ENCODE measurements at regions not wholly inside any gene's neighbourhood (a gene's known extent, or its start where the extent isn't known, plus 50 kb on each side); places are given as distances from the start of the nearest gene placed in this dataset.
"Not testable (repeated sequence)": the region's sequence is repeated elsewhere in the genome, so short reads cannot be mapped to it uniquely, and the experiment has no call there.

DNA sequence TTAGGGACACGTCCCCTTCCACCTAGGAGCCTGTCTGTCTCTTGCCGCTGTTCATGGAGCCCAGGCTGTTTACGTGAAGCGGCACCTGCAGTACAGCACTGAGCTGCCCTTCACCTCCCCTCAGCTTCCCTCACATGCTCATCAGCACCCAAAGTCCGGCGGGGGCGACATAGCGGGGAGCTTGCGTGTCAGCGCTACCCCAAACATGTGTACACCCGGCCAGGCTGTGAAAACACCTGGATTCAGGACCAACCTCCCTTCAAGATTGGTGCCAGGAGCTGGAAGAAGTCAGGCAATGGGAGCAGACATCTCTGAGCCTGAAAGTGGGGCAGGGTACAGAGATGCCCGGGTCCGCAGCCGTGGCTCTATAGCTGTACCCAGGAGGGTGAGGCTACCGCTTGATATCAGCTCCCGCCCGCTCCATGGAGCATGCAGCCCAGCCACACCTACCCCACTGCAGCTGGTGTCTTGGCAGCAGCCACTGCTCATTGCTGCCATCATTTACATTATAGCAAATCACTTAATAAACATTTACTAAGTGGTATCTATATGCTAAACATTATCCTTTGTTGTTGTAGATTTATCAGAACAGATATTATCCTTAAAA is 712.1 kb downstream of the CDH9 start:
- Histone ChIP-seq H3K27ac (ENCODE audit: low read length) (no peak overlapping the region), H3K36me3 (ENCODE audit: control insufficient read depth, insufficient read depth, low read length) (no peaks in the 10 kb centered on the region), H3K4me3 (ENCODE audit: low read length) (no peak overlapping the region), H3K27me3 (ENCODE audit: control insufficient read depth, insufficient read depth, low read length) (no peaks in the 10 kb centered on the region), H3K4me1 (ENCODE audit: control insufficient read depth, insufficient read depth, low read length) (no peaks in the 10 kb centered on the region), H3K9me3 (ENCODE audit: control insufficient read depth, low read depth, low read length) (peaks cover 8% of the 10 kb centered on the region)
- no peak for DNase-seq
- no CpG with 5 or more reads among the region's 17 CpGs for WGBS (ENCODE audit: insufficient coverage, low lambda C conversion rate)

- not testable (repeated sequence) for H3K4me1 ChIP-seq (ENCODE audit: control insufficient read depth, insufficient read depth, low read length); H3K9me3 ChIP-seq (ENCODE audit: control insufficient read depth, low read depth, low read length); H3K27ac ChIP-seq (ENCODE audit: low read length); DNase-seq; H3K4me3 ChIP-seq (ENCODE audit: low read length); H3K27me3 ChIP-seq (ENCODE audit: control insufficient read depth, insufficient read depth, low read length); H3K36me3 ChIP-seq (ENCODE audit: control insufficient read depth, insufficient read depth, low read length)
- WGBS (ENCODE audit: insufficient coverage, low lambda C conversion rate): no CpG with 5 or more reads among the region's 11 CpGs
These were observed 713.0 kb downstream of the CDH9 start for GRCh38 chr5:26325432-26325831.

- not testable (repeated sequence) for H3K4me3 ChIP-seq (ENCODE audit: low read length); H3K27me3 ChIP-seq (ENCODE audit: control insufficient read depth, insufficient read depth, low read length); H3K27ac ChIP-seq (ENCODE audit: low read length); H3K9me3 ChIP-seq (ENCODE audit: control insufficient read depth, low read depth, low read length); DNase-seq; H3K4me1 ChIP-seq (ENCODE audit: control insufficient read depth, insufficient read depth, low read length); H3K36me3 ChIP-seq (ENCODE audit: control insufficient read depth, insufficient read depth, low read length)
- no CpG with 5 or more reads among the region's 41 CpGs for WGBS (ENCODE audit: insufficient coverage, low lambda C conversion rate)
These were observed 714.0 kb downstream of the CDH9 start for GRCh38 chr5:26324273-26324895.

DNA sequence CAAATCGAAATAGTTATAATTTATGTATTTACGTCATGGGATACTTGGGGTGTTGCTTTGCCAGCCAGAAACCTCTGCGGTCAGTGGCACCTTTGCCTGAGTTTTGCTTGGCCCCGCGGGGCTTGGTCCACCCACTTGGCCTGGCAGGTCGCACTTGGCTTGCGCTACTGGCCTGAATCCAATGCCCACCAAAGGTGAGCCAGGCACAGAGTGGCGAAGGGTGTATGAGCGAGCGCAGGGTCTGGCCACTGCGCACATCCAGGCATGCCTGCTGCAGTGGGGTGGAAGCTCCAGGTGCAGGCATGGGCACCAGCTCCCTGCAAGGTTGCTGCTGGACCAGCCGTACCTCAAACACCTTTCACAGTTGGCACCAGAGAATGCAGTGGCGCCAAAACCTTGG is 714.6 kb downstream of the CDH9 start:
- no peaks in the 10 kb centered on the region for H3K4me1 ChIP-seq (ENCODE audit: control insufficient read depth, insufficient read depth, low read length)
- H3K27me3 ChIP-seq (ENCODE audit: control insufficient read depth, insufficient read depth, low read length): no peaks in the 10 kb centered on the region
- DNase-seq: no peak
- H3K4me3 ChIP-seq (ENCODE audit: low read length): no peak overlapping the region
- no peaks in the 10 kb centered on the region for H3K36me3 ChIP-seq (ENCODE audit: control insufficient read depth, insufficient read depth, low read length)
- WGBS (ENCODE audit: insufficient coverage, low lambda C conversion rate): no CpG with 5 or more reads among the region's 13 CpGs
- peaks cover 8% of the 10 kb centered on the region for H3K9me3 ChIP-seq (ENCODE audit: control insufficient read depth, low read depth, low read length)
- H3K27ac ChIP-seq (ENCODE audit: low read length): no peak overlapping the region

- Histone ChIP-seq H3K4me1 (ENCODE audit: control insufficient read depth, insufficient read depth, low read length) (no peaks in the 10 kb centered on the region), H3K36me3 (ENCODE audit: control insufficient read depth, insufficient read depth, low read length) (no peaks in the 10 kb centered on the region), H3K4me3 (ENCODE audit: low read length) (no peak overlapping the region), H3K27me3 (ENCODE audit: control insufficient read depth, insufficient read depth, low read length) (no peaks in the 10 kb centered on the region), H3K27ac (ENCODE audit: low read length) (no peak overlapping the region), H3K9me3 (ENCODE audit: control insufficient read depth, low read depth, low read length) (peaks cover 8% of the 10 kb centered on the region)
- no peak for DNase-seq
- WGBS (ENCODE audit: insufficient coverage, low lambda C conversion rate): 100% methylated on average over 1 of the region's 2 CpGs
These were observed 717.1 kb downstream of the CDH9 start for GRCh38 chr5:26321278-26321677.

- H3K4me3 ChIP-seq (ENCODE audit: low read length): no peak overlapping the region
- H3K27me3 ChIP-seq (ENCODE audit: control insufficient read depth, insufficient read depth, low read length): no peaks in the 10 kb centered on the region
- DNase-seq: no peak
- H3K27ac ChIP-seq (ENCODE audit: low read length): no peak overlapping the region
- no peaks in the 10 kb centered on the region for H3K9me3 ChIP-seq (ENCODE audit: control insufficient read depth, low read depth, low read length)
- no peaks in the 10 kb centered on the region for H3K4me1 ChIP-seq (ENCODE audit: control insufficient read depth, insufficient read depth, low read length)
- H3K36me3 ChIP-seq (ENCODE audit: control insufficient read depth, insufficient read depth, low read length): no peaks in the 10 kb centered on the region
- 100% methylated on average over 1 of the region's 2 CpGs for WGBS (ENCODE audit: insufficient coverage, low lambda C conversion rate)
These were observed 728.0 kb downstream of the CDH9 start for GRCh38 chr5:26310415-26310814.

DNA sequence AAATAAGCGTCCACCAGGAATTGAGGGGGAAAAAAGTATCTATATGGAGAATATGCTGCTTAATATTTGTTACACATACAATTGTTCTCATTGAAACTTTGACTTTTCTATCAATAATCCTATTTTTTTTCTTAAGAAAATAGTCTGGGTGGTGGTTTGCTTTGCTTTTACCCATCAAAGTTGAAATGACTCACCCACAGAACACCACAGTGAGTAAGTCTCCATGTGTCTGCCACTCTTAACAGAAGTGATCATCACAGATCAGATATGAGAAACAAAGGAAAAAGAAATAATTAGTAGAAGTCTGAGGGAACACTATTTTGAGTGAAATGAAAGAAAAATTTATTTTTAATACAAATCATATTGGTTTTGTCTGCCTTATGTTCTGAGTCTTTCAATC is 742.8 kb downstream of the CDH9 start:
- Histone ChIP-seq H3K36me3 (ENCODE audit: control insufficient read depth, insufficient read depth, low read length) (no peaks in the 10 kb centered on the region), H3K27ac (ENCODE audit: low read length) (no peak overlapping the region), H3K9me3 (ENCODE audit: control insufficient read depth, low read depth, low read length) (no peaks in the 10 kb centered on the region), H3K4me1 (ENCODE audit: control insufficient read depth, insufficient read depth, low read length) (no peaks in the 10 kb centered on the region), H3K4me3 (ENCODE audit: low read length) (no peak overlapping the region), H3K27me3 (ENCODE audit: control insufficient read depth, insufficient read depth, low read length) (no peaks in the 10 kb centered on the region)
- no peak for DNase-seq
- WGBS (ENCODE audit: insufficient coverage, low lambda C conversion rate): no CpG with 5 or more reads among the region's 1 CpG

GRCh38 chr5:26282190-26282589 is 756.2 kb downstream of the CDH9 start:
- Histone ChIP-seq H3K4me3 (ENCODE audit: low read length) (no peak overlapping the region), H3K36me3 (ENCODE audit: control insufficient read depth, insufficient read depth, low read length) (no peaks in the 10 kb centered on the region), H3K9me3 (ENCODE audit: control insufficient read depth, low read depth, low read length) (no peaks in the 10 kb centered on the region), H3K27ac (ENCODE audit: low read length) (no peak overlapping the region), H3K4me1 (ENCODE audit: control insufficient read depth, insufficient read depth, low read length) (no peaks in the 10 kb centered on the region), H3K27me3 (ENCODE audit: control insufficient read depth, insufficient read depth, low read length) (no peaks in the 10 kb centered on the region)
- no peak for DNase-seq
- WGBS (ENCODE audit: insufficient coverage, low lambda C conversion rate): 75% methylated on average over 1 of the region's 1 CpG

GRCh38 chr5:26278078-26278477 is 760.3 kb downstream of the CDH9 start:
- WGBS (ENCODE audit: insufficient coverage, low lambda C conversion rate): no CpG with 5 or more reads among the region's 2 CpGs
- Histone ChIP-seq H3K27me3 (ENCODE audit: control insufficient read depth, insufficient read depth, low read length) (no peaks in the 10 kb centered on the region), H3K4me3 (ENCODE audit: low read length) (no peak overlapping the region), H3K4me1 (ENCODE audit: control insufficient read depth, insufficient read depth, low read length) (no peaks in the 10 kb centered on the region), H3K36me3 (ENCODE audit: control insufficient read depth, insufficient read depth, low read length) (no peaks in the 10 kb centered on the region), H3K9me3 (ENCODE audit: control insufficient read depth, low read depth, low read length) (no peaks in the 10 kb centered on the region), H3K27ac (ENCODE audit: low read length) (no peak overlapping the region)
- no peak for DNase-seq

DNA sequence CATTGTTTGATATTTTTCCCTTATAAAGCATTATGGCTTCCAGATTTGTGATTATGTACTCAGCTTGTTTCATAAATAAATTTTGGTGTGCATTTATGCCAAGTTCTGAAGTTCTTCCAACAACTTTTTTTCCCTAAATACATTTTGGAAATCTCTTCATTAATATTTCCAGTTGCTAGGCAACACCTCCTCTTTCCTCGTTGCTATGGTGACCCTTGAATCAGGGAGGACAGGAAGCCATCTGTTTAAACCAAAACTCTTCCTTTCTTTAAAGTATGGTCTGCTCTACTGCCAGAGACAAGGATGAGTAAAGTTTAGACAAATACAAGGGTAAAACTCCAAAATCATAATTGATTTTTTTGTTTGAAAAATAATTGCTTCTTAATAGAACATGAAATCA is 779.3 kb downstream of the CDH9 start:
- no peak for DNase-seq
- Histone ChIP-seq H3K27me3 (ENCODE audit: control insufficient read depth, insufficient read depth, low read length) (no peaks in the 10 kb centered on the region), H3K4me1 (ENCODE audit: control insufficient read depth, insufficient read depth, low read length) (no peaks in the 10 kb centered on the region), H3K27ac (ENCODE audit: low read length) (no peak overlapping the region), H3K36me3 (ENCODE audit: control insufficient read depth, insufficient read depth, low read length) (no peaks in the 10 kb centered on the region), H3K4me3 (ENCODE audit: low read length) (no peak overlapping the region), H3K9me3 (ENCODE audit: control insufficient read depth, low read depth, low read length) (no peaks in the 10 kb centered on the region)
- WGBS (ENCODE audit: insufficient coverage, low lambda C conversion rate): 67% methylated on average over 1 of the region's 1 CpG

GRCh38 chr5:26245321-26245720 is 793.1 kb downstream of the CDH9 start:
- Histone ChIP-seq H3K27ac (ENCODE audit: low read length) (no peak overlapping the region), H3K27me3 (ENCODE audit: control insufficient read depth, insufficient read depth, low read length) (no peaks in the 10 kb centered on the region), H3K9me3 (ENCODE audit: control insufficient read depth, low read depth, low read length) (no peaks in the 10 kb centered on the region), H3K4me1 (ENCODE audit: control insufficient read depth, insufficient read depth, low read length) (no peaks in the 10 kb centered on the region), H3K4me3 (ENCODE audit: low read length) (no peak overlapping the region), H3K36me3 (ENCODE audit: control insufficient read depth, insufficient read depth, low read length) (no peaks in the 10 kb centered on the region)
- WGBS (ENCODE audit: insufficient coverage, low lambda C conversion rate): 88% methylated on average over 5 of the region's 5 CpGs
- DNase-seq: no peak

Measured in large intestine (tissue), 3 donors.